Fibroblast of mammary gland (primary cell): ENCODE measurements at regions not wholly inside any gene's neighbourhood (a gene's known extent, or its start where the extent isn't known, plus 50 kb on each side); places are given as distances from the start of the nearest gene placed in this dataset.

Source experiments
- DNase-seq: peaks from one replicate; pipeline ENCODE4 v3.0.0-alpha.2; 2010; ENCODE audit warnings: low read depth
- H3K4me3 ChIP-seq: 2 replicates; pipeline ENCODE4 v1.5.1; 2011; ENCODE audit warnings: low read depth, mild to moderate bottlenecking, low read length, moderate library complexity; ENCODE audit not compliant: control insufficient read depth
- CTCF ChIP-seq: conservative IDR thresholded peaks from 2 replicates; pipeline ENCODE4 v1.5.1; 2011; ENCODE audit warnings: low read depth, low read length, inconsistent platforms; ENCODE audit not compliant: control insufficient read depth, insufficient read depth

- H3K4me3 ChIP-seq = no peak overlapping the region
- no peak for TF ChIP-seq CTCF
- DNase-seq = peak; percentile 67
Observed at GRCh38 chr13:74062933-74063332, 71.3 kb downstream of the KLF12 start.

GRCh38 chr13:74061926-74062595 lies 72.1 kb downstream of the KLF12 start:
- DNase-seq = peak; percentile 63
- H3K4me3 ChIP-seq = no peak overlapping the region
- TF ChIP-seq CTCF = no peak

- no peak overlapping the region for H3K4me3 ChIP-seq
- DNase-seq = no peak
- TF ChIP-seq CTCF = no peak
Observed at GRCh38 chr13:74056801-74057542, 77.2 kb downstream of the KLF12 start.

DNA sequence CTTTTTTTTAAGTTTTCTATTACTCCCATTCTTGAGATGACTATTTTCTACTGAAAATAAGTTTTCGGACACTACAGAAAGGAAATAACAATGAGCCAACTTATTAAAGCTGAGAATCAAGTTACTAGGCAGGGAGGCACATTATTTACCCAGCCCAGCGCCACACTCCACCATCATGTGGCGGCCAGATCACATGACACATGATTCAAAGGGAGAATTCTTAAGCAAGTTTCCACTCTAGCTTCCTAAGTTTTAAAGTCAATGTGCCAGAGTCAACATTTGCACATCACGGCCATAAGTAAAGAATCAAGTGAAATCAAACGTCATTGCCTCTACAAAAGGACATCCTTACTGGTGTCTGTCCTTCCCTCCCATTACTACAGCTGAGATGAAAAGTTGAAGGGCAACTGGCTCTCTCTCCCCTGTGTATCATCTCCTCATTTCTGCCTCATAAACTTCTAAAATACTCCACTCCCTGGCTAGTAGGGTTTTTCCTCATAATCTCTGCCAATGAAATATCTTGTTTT lies 81.7 kb downstream of the KLF12 start:
- H3K4me3 ChIP-seq = no peak overlapping the region
- no peak for DNase-seq
- TF ChIP-seq CTCF = no peak

DNA sequence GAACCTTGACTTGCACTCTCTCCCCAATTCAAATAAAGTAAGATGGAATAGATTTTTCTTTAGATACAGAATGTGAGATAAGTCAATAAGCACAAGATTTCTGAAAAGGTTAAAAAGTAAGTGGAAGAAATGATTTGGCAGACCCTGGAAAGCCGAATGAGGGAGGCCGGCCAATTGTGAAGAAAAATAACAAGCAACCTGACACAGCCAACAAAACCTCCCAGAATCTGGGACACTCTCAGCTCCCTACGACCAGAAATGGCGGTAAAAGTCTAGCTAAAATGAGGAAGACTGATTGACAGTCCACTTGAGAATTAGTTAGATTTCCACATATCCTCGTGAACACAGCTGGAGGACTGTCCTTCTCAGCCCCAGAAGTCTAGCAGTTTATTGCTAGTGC lies 85.4 kb downstream of the KLF12 start:
- no peak overlapping the region for H3K4me3 ChIP-seq
- DNase-seq = no peak
- TF ChIP-seq CTCF = no peak

- TF ChIP-seq CTCF = no peak
- H3K4me3 ChIP-seq = no peak overlapping the region
- DNase-seq = no peak
Observed at GRCh38 chr13:74047931-74048600, 86.1 kb downstream of the KLF12 start.
